Mucosa of descending colon (tissue), 3 donors: ENCODE measurements at regions not wholly inside any gene's neighbourhood (a gene's known extent, or its start where the extent isn't known, plus 50 kb on each side); places are given as distances from the start of the nearest gene placed in this dataset.

ENCODE experiments used
- ATAC-seq: fragments of 200-7000 bp; cut with Tn5 transposase; one replicate; pipeline ENCODE4 v1.9.1; 2020; ENCODE audit warnings: mild to moderate bottlenecking, moderate library complexity
- DNase-seq, 3 donors: peaks; one replicate each; pipeline ENCODE4 v3.0.0-alpha.2; 2020
- H3K36me3 ChIP-seq: fragments of 200-600 bp; one replicate; pipeline ENCODE4 v1.8.0; 2021; ENCODE audit warnings: low read depth, mild to moderate bottlenecking
- H3K4me1 ChIP-seq: fragments of 200-600 bp; one replicate; pipeline ENCODE4 v1.8.0; 2021; ENCODE audit warnings: low read depth, mild to moderate bottlenecking
- H3K4me3 ChIP-seq: fragments of 200-600 bp; one replicate; pipeline ENCODE4 v1.8.0; 2021; ENCODE audit warnings: mild to moderate bottlenecking
- H3K9me3 ChIP-seq: fragments of 200-600 bp; one replicate; pipeline ENCODE4 v1.8.0; 2021; ENCODE audit warnings: mild to moderate bottlenecking
- CTCF ChIP-seq: fragments of 200-600 bp; IDR thresholded peaks from one replicate; pipeline ENCODE4 v1.8.0; 2022; ENCODE audit warnings: antibody characterized with exemption, mild to moderate bottlenecking
- intact Hi-C, 2 donors: fragments of 100-400 bp; cut with DNase I in 1 of 2; cut with micrococcal nuclease in 1 of 2; formaldehyde crosslinking; loops; one replicate each; pipeline versions ENCODE4 v1.11.0 to v1.11.1; 2022; cut with DNase I, micrococcal nuclease
- donor health status: DM: no; HTN: no; CAD: no; lungs with moderate emphysema.
- donor health status: DM: no; HTN: no; CAD: no.
- donor health status: DM: no; HTN: yes; CAD: no.

GRCh38 chr12:46507766-46508165 is 135.2 kb upstream of the SLC38A2 start:
- Histone ChIP-seq H3K36me3 (no peaks in the 10 kb centered on the region), H3K9me3 (peaks cover 23% of the 10 kb centered on the region), H3K4me1 (no peaks in the 10 kb centered on the region), H3K4me3 (no peak overlapping the region)
- intact Hi-C loops: no loop called here
- TF ChIP-seq CTCF: no peak
- DNase-seq: no peak
- ATAC-seq: no peak

- ATAC-seq: no peak
- no peak for TF ChIP-seq CTCF
- H3K4me1 ChIP-seq: no peaks in the 10 kb centered on the region
- H3K4me3 ChIP-seq: no peak overlapping the region
- H3K36me3 ChIP-seq: no peaks in the 10 kb centered on the region
- DNase-seq: no peak
- peaks cover 23% of the 10 kb centered on the region for H3K9me3 ChIP-seq
- intact Hi-C loops: no loop called here
Measured at GRCh38 chr12:46506961-46507360, 134.4 kb upstream of the SLC38A2 start.

GRCh38 chr12:46506198-46506597 is 133.6 kb upstream of the SLC38A2 start:
- no peak for TF ChIP-seq CTCF
- Histone ChIP-seq H3K36me3 (no peaks in the 10 kb centered on the region), H3K4me3 (no peak overlapping the region), H3K4me1 (no peaks in the 10 kb centered on the region), H3K9me3 (peaks cover 23% of the 10 kb centered on the region)
- DNase-seq (no peak), ATAC-seq (no peak)
- intact Hi-C loops: no loop called here

GRCh38 chr12:46504494-46504893 is 131.9 kb upstream of the SLC38A2 start:
- Histone ChIP-seq H3K9me3 (peaks cover 16% of the 10 kb centered on the region), H3K4me3 (no peak overlapping the region), H3K4me1 (no peaks in the 10 kb centered on the region), H3K36me3 (no peaks in the 10 kb centered on the region)
- intact Hi-C loops: no loop called here
- DNase-seq: no peak
- TF ChIP-seq CTCF: no peak
- no peak for ATAC-seq

- Histone ChIP-seq H3K4me1 (no peaks in the 10 kb centered on the region), H3K36me3 (no peaks in the 10 kb centered on the region), H3K9me3 (peaks cover 16% of the 10 kb centered on the region), H3K4me3 (no peak overlapping the region)
- ATAC-seq (no peak), DNase-seq (no peak)
- no peak for TF ChIP-seq CTCF
- intact Hi-C loops: no loop called here
Measured at GRCh38 chr12:46503637-46504175, 131.1 kb upstream of the SLC38A2 start.

- intact Hi-C loops: no loop called here
- no peak for ATAC-seq
Measured at GRCh38 chr12:46500673-46501072, 128.1 kb upstream of the SLC38A2 start.

More at GRCh38 chr12:46500673-46501072, 128.1 kb upstream of the SLC38A2 start:
- Histone ChIP-seq H3K36me3 (no peaks in the 10 kb centered on the region), H3K4me3 (no peak overlapping the region), H3K9me3 (peaks cover 1% of the 10 kb centered on the region), H3K4me1 (no peaks in the 10 kb centered on the region)
- DNase-seq: no peak
- no peak for TF ChIP-seq CTCF
